Fibroblast of lung (primary cell): ENCODE measurements at regions not wholly inside any gene's neighbourhood (a gene's known extent, or its start where the extent isn't known, plus 50 kb on each side); places are given as distances from the start of the nearest gene placed in this dataset.

Experiments
- EZH2 ChIP-seq: IDR thresholded peaks from 2 replicates; pipeline ENCODE4 v1.5.1; 2012; ENCODE audit warnings: low read length, control low read depth, mild to moderate bottlenecking; ENCODE audit errors: missing control alignments
- TF ChIP-seq, protein P1 (sequence below), 2 donors: IDR thresholded peaks in 1 of 2; conservative IDR thresholded peaks in 1 of 2; 1 replicate in 1 of 2; 2 replicates in 1 of 2; pipeline ENCODE4 v1.5.1; 2011 to 2012; ENCODE audit warnings: low read length in 2 of 2, control low read depth in 1 of 2, inconsistent platforms in 1 of 2, low read depth in 1 of 2, mild to moderate bottlenecking in 1 of 2

GRCh38 chr19:29378126-29378525 lies 147.7 kb upstream of the VSTM2B start:
- TF ChIP-seq, protein P1, sequence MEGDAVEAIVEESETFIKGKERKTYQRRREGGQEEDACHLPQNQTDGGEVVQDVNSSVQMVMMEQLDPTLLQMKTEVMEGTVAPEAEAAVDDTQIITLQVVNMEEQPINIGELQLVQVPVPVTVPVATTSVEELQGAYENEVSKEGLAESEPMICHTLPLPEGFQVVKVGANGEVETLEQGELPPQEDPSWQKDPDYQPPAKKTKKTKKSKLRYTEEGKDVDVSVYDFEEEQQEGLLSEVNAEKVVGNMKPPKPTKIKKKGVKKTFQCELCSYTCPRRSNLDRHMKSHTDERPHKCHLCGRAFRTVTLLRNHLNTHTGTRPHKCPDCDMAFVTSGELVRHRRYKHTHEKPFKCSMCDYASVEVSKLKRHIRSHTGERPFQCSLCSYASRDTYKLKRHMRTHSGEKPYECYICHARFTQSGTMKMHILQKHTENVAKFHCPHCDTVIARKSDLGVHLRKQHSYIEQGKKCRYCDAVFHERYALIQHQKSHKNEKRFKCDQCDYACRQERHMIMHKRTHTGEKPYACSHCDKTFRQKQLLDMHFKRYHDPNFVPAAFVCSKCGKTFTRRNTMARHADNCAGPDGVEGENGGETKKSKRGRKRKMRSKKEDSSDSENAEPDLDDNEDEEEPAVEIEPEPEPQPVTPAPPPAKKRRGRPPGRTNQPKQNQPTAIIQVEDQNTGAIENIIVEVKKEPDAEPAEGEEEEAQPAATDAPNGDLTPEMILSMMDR (conservative IDR thresholded peaks at IDR 0.05 in 1 of 2, IDR thresholded peaks at IDR 0.05 in 1 of 2; ENCODE audit: low read depth in 1 of 2, low read length in 2 of 2), result no peak
- no peak for TF ChIP-seq EZH2
